Glomerular endothelial cell (primary cell): ENCODE measurements at regions not wholly inside any gene's neighbourhood (a gene's known extent, or its start where the extent isn't known, plus 50 kb on each side); places are given as distances from the start of the nearest gene placed in this dataset.
"Not testable (repeated sequence)": the region's sequence is repeated elsewhere in the genome, so short reads cannot be mapped to it uniquely, and the experiment has no call there.

Experiments used
- DNase-seq: peaks from one replicate; pipeline ENCODE4 v3.0.0-alpha.2; 2011; ENCODE audit warnings: low read depth, low spot score; ENCODE audit errors: extremely low read depth

DNA sequence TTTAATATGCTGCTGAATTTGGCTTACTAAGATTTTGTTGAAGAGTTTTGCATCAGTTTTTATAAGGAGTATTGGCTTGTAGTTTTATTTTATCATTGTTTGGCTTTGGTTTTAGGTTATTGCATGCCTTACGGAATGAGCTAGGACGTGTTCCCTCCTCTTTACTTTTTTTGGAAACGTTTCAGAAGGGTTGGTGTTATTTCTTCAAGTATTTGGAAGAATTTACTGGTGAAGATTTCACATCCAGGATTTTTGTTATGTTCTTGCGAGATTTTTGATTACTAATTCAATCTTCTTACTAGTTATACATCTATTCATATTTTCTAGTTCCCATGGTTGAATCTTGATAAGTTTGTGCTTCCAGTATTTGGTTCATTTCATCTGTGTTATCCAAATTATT lies 823.2 kb downstream of the SLC6A15 start:
- DNase-seq = no peak

DNA sequence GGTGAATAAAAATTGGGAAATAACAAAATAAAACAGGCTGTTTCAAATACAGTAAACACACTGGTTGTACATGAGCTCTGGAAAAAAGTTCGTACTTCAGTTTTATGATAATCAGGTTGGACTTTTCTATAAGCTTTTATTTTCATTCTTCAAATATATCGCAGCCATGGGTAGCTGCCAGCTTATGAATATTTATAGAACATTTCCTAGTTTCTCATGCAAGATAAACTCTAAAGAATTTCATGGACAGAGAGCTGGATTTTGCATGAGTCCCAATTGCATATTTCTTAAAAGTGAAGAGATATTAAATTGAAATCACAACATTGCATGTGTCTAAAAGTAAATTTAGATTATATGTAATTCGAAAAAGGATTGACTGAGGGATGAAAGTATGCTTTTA lies 827.6 kb downstream of the SLC6A15 start:
- no peak for DNase-seq

DNA sequence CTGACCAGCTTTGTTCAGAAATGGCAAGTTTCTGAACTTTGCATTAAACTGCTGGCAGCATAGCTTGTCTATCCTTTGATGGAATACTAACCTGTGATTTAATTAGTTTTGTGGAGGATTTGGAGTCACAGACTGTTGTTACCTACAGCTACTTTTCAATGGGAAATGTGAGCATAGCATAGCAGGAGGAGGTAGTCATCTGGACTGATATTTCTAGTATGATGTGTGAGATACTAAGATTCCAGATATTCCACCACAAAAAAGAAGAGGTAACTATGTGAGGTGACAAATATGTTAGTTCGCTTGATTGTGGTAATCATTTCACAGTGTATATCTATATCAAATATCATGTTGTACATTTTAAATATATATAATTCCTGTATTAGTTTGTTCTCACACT lies 833.0 kb downstream of the SLC6A15 start:
- no peak for DNase-seq

DNA sequence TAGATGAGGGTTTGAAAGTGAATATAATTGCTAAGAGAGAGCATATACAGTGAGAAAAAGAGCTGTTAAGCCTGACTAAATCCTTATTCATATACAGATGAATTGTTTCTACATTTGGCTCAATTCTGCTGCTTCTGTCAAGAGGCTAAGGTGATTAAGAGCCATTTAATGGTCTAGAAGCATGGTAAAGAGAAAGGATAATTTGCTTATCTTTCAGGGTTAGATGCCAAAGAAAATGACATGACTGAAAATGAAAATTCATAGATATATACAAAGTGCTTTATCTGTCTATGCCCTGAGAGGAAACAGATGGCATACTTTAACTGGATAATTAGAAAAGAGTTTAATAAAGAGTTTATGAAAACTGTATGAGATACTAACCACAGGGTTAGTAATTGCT lies 834.9 kb downstream of the SLC6A15 start:
- no peak for DNase-seq

DNA sequence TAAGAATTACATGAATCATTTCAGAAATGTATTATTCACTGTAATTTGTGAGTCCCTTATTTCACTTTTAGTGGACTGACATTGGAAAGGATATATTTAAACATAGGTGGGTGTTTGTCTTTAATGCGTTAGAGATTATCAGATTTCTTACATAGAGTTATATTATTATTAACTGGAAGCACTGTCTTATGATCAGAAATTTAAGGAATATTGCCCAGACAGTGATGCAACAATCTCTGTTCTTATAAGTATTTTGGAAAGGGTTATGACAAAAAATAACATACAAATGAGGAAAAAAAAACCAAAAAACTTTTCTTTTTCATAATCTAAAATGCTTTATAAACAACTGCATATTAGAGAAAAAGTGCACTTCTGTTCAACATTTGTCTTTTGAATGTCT lies 836.6 kb downstream of the SLC6A15 start:
- no peak for DNase-seq

DNA sequence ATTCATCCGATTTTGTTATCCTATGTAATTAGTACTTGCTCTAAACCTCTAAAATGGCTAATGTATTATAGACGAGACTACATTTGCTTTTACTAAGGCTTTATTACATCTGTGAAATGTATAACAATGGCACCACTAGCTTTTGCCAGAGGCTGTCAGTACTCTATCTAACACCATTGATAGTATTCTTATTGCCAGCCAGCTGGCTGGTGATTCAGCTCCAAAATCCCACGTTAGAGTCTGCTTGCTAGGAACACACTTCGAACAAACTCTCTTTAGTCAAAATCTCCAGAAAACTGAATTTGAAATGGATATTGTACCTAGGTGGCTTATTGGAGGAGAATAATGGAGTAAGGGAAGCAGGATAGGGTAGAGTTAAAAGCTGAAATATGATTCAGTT lies 839.2 kb downstream of the SLC6A15 start:
- no peak for DNase-seq

DNA sequence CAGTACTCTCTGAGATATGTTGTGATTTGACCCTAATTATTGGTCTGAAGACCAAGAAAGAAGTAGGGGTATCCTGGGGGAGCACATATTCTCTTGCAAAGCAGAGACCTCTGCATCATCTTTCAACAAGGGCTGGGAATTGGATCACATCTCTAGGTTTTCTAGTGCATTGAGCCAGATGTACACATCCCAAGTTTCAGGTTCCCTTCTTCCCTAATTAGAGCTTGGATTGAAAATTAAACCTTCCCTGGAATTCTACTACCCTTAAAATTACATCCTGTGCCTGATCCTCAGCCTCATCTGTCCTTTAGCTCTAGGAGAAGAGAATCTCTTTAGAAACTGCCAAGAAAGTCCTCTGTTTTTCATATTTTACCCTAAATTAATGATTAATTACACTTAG lies 839.6 kb downstream of the SLC6A15 start:
- DNase-seq = no peak

DNA sequence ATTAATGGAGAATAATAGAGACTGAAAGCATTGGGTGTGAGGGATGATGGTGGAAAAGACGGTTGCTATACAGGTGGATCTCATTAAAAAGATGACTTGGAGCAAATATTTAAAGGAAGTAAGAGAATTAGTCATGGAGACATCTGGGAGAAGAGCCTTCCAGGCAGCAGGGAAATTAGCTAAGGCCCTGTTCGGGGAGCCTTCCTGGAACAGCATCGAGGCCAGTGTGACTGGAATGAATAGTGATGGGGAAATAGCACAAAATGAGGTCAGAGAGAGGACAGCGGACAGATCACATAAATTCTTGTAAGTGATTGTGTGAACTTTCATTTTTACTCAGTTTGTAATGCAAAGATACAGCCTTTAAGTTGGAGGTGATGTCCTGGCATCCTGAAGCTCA lies 842.3 kb downstream of the SLC6A15 start:
- DNase-seq = no peak

DNA sequence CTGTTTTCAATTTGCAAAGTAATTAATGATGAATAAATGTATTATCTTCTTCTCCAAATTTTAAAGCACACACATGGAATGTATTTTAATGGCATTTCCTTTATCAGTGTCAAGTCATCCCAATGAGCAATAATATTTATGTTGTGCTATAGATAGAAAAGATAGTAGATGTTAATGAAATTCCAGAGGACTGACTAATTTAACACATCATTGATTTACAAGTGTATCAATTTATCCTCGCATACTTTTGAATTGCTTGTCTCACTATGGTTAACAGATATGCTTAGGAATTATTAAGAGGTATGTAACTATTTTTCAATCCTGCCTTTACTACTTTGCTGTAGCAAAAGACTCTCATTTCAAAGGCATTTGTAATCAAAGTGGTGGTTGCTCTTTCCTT lies 842.9 kb downstream of the SLC6A15 start:
- DNase-seq = no peak

DNA sequence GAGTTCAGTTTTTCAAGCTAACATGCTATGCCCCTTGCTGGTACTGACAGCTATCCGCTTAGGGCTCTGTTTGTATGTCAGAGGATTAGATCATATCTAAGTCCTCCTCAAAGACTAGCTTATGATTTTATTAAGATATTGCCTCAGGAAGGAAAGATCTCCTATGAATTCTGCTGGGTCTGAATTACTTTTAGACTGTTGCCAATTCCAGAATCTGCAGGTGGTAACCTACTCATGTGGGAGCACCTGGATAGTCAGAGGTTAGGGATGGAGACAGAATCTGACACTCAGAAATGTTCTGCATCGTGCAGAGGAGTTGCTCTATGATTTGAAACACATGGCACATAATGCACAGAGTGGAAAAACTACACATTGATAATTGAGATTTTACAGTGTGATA lies 843.4 kb downstream of the SLC6A15 start:
- no peak for DNase-seq

DNA sequence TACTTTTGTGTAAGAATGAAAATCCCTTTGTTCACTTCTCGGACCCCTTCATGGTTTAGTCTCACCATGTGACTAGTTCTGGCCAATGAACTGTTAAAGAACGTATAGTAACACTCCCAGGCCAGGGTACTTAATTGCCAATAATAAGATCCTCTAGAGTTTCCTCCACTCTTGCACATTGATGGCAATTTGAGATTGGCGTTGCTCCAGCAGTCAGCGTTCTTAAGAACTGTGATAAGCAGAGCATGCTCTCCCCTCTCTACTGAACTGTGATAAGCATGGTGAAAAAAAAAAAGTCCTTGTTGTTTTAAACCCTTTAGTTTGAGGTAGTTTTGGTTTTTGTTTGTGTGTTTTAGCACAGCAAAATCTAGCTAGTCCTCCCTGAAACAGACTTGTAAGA lies 854.5 kb downstream of the SLC6A15 start:
- no peak for DNase-seq

DNA sequence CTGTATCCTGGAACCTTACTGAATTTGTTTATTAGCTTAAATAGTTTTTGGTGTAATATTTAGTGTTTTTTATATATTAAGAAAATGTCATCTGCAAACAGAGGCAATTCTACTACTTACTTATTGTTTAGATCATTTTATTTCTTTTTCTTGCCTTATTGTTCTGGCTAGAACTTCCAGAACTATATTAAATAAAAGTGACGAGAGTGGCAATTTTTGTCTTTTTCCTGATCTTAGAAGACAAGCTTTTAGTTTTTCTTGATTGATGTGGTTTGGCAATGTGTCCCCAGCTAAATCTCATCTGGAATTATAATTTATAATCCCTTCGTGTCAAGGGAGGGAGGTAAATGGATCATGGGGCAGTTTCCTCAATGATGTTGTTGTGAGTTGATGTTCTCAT lies 857.8 kb downstream of the SLC6A15 start:
- no peak for DNase-seq

DNA sequence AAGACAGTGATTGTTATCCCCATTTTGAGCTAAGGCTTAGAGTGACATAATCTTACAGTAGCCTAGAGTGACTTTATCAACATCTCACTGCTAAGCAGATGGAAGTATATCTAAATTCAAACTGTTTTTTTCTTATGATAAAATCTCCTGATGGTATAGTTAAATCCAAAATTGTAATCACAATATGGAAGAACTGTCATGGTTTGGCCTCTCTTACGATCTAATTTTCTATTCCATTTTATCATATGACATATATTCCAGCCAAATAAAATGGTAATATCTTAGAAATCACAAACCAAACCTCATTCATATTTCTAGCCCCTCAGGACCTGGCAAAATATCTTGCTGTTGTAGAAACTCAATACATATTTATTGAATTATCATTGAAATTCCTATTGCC lies 864.7 kb downstream of the SLC6A15 start:
- no peak for DNase-seq

DNA sequence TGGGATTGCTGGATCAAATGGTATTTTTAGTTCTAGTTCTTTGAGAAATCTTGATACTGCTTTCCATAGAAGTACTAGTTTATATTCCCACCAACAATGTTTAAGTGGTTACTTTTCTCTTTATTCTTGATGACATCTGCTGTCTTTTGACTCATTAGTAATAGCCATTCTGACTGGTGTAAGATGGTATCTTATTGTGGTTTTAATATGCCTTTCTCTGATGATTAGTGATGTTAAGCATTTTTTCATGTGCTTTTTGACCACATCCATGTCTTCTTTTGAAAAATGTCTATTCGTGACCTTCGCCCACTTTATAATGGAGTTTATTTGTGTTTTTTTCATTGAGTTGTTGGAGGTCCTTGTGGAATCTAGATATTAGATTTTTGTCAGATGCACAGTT lies 865.7 kb downstream of the SLC6A15 start:
- DNase-seq = no peak

DNA sequence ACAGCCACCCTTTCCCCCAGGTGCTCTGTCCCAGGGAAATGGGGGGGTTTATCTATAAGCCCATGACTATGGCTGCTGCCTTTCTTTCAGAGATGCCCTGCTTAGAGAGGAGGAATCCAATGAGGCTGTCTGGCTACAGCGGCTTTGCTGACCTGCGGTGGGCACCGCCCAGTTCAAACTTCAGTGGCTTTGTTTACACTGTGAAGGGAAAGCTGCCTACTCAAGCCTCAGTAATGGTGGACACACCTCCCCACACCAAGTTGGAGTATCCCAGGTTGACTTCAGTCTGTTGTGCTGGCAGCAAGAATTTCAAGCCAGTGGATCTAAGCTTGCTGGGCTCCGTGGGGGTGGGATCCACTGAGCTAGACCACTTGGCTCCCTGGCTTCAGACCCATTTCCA lies 869.2 kb downstream of the SLC6A15 start:
- no peak for DNase-seq

DNA sequence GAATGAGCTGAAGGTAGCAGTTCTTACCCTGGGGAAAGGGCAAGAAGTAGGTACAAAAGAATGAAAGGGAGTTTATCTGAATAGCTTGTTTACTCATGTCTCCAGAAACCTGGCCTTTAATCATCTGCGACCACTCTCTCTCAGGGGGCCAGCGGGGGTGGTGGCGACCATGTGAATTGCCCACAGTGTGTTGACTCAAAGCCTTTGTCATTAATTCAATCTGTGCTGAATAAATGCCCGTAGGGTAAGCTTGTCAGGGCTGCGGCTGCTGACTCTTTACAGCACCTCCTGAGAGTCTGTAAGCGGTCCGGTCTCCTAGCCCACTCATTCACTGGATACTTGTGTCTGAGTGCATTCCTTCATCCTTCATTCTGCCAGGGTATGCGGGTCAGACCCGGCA lies 874.4 kb downstream of the SLC6A15 start:
- no peak for DNase-seq

DNA sequence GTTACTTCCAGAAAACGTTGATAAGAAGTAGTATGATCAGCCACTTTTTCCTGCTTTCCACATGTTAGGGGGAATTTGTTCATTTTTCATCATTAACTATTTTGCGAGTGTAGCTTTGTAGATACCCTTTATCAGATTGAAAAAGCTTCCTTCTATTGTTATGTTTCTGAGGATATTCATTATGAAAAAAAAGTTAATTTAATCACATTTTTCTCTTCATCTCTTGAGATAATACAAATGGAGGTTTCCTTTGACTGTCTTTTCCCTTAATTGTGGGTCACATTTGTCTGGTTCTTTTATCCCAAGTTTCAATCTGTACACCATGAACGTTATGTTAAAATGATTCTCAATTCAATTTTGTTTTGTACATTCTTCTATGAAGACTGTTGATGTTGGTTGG lies 875.7 kb downstream of the SLC6A15 start:
- DNase-seq = no peak

DNA sequence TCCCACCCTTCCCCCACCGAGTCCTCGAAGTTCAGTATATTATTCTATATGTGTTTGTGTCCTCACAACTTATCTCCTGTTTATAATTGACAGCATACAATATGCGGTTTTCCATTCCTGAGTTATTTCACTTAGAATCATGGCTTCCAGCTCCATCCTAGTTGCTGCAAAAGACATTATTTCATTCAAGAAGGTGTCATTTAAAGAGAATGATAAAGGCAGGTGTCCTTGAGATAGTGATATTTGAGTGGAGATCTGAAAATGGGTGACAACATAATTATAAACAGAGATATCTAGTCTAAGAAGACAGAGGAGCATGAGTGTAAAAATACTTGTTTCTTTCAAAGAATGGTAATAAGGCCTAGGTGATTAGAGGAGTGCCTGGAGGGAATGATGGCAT lies 876.8 kb downstream of the SLC6A15 start:
- no peak for DNase-seq

DNA sequence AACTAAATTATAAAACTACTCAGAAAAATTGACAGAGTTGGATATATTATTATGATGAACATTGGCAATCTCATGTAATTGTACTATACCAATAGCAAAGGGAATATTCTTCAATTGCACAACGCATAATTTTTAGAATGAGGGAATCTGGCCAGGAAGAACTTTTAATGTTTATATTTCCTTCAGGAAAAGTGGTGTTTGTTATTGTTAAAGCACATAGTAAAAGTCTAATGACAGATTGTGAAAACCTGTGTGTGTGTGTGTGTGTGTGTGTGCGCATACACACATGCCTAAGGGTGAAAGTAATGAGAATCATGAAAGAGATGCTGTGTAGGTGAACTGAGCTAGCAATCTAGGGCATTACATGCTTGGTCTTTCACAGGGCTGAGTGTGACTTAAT lies 877.7 kb downstream of the SLC6A15 start:
- DNase-seq = no peak

DNA sequence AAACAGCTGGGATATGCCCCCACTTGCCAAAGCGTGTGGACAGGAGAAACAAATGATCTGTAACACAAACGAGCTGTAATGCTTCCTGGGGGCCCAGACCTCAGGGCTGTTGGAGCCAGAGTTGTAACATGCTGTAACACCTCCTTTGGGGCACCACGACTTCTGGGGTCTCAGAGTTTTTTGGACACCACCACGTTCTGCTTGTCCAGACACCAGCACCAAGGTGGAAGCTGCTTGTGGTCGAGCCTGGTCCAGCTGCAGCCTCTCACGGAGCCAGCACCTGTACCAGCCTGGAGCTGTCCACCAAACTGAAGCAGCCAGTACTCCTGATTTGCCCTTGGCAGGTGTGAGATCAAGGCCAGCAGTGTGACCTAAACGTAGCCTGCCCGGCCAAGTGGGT lies 879.4 kb downstream of the SLC6A15 start:
- DNase-seq = no peak

DNA sequence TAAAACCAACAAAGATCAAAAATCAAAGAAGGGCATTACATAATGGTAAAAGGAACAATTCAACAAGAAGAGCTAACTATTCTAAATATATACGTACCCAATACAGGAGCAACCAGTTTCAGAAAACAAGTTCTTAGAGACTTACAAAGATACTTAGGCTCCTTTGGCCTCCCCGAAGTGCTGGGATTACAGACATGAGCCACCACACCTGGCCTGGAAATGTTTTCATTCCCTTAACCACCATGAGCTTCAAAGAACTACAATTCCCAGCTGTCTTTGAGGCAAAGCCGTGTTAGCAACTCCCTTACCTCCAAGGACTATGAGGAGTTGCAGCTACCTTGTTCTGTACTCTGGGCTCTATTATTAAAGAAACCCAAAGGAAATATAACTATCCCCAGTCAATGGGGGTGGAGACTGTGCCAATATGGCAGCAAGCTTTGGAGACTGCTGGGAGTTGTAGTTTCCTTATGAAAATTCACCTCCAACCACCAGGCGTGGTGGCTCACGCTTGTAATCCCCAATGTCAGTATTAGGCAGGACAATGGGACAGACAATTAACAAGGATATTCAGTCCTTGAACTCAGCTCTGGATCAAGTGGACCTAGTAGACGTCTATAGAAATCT lies 893.9 kb downstream of the SLC6A15 start:
- not testable (repeated sequence) for DNase-seq

DNA sequence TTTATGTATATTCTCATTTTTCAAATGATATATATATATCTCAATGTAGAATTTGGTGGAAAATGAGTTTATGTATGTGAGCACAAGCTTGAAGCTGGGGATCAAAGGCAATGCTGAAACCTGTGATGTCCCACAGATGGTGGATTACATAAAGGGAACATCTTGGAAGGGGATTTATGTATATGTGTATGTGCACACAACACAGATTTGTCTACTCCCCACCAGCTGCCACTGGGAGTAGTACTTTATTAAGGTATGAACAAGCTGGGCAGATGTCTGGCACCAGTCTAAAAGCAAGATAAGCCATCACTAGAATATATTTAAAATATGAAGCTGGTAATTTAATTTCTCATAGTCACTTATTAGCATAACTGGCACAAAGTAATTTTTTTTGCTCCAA lies 895.6 kb downstream of the SLC6A15 start:
- no peak for DNase-seq

DNA sequence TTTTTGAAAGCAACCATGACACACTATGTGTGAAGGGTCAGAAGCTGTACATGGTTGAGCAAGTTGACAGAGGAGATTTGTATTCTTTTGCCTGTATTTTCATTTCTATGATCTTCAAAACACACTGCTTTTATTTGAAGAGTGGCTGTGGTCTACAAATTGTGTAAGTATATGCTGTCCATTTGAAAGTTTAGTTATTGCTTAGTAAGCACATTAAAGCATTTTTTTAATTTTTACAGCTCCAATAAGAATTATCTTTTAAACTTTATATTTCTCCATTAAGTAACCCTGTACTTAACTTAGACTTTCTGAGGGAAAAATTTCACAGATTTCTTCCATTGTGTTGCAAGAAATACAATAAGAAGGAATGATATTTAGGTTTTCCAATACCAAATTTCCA lies 915.2 kb downstream of the SLC6A15 start:
- DNase-seq = no peak

DNA sequence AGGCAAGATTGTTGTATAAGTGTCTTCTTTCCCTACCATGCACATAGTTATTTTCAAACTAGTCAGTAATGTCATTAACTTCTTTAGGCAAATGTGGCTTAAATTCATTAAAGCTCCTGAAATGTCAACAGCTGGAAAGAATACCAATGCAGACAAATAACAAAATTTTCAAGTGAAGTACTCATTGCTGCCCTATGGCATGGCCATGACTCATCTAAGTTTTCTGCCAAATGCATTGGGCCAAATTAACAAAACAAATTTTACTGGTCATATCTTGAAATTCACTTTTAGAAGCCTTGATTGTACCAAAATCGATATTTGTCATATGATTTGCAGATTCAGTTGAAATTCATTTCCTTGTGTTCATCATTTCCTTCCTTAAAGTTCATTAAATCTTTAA lies 915.9 kb downstream of the SLC6A15 start:
- DNase-seq = no peak
